ENCODE measurements at regions not wholly inside any gene's neighbourhood (a gene's known extent, or its start where the extent isn't known, plus 50 kb on each side); places are given as distances from the start of the nearest gene placed in this dataset.

DNA sequence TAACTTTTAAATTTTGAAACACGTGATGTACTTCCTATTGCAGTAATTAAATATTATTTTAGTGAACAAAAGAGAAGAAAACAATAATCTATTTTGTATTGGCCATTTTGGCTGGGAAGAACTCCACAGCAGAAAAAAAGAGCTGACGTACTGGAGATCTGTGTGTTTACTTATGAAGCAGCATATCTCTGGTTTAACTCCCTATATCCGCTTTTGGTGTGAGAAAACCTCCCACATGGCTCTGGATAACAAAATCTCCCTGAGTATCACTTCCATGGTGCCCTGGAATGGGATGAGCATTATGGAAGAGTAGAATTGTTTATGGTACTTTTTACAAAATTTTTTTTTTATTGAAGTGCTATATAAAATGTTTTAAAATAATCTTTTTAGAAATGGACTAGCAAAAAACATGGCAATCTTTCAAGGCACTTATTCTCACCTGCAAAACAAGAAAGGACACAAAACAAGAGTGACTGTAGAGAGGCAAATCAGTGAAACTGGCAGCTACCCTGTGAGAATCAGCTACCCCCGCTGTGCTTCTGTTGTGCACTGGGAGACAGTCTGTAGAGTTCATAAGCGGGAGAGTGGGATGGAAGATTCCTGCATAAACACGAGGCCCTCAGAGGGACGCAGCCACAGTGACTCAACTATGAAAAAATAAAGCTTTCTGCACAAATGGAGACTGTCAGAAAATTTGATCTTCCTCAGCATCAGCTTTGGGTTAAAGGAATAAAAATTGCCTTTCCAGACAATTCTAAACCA lies 762.2 kb upstream of the HS6ST1 start:
- no peak for TF ChIP-seq CTCF (conservative IDR thresholded peaks at IDR 0.05; ENCODE audit: low read depth, low read length)
- no peak overlapping the region for H3K4me3 ChIP-seq (ENCODE audit: low read depth, low read length)
- no peak for DNase-seq (ENCODE audit: low read depth)

- DNase-seq (ENCODE audit: low read depth) = no peak
- H3K4me3 ChIP-seq (ENCODE audit: low read depth, low read length) = no peak overlapping the region
- TF ChIP-seq CTCF (conservative IDR thresholded peaks at IDR 0.05; ENCODE audit: low read depth, low read length) = no peak
Measured at GRCh38 chr2:129085386-129085785, 766.7 kb upstream of the HS6ST1 start.

DNA sequence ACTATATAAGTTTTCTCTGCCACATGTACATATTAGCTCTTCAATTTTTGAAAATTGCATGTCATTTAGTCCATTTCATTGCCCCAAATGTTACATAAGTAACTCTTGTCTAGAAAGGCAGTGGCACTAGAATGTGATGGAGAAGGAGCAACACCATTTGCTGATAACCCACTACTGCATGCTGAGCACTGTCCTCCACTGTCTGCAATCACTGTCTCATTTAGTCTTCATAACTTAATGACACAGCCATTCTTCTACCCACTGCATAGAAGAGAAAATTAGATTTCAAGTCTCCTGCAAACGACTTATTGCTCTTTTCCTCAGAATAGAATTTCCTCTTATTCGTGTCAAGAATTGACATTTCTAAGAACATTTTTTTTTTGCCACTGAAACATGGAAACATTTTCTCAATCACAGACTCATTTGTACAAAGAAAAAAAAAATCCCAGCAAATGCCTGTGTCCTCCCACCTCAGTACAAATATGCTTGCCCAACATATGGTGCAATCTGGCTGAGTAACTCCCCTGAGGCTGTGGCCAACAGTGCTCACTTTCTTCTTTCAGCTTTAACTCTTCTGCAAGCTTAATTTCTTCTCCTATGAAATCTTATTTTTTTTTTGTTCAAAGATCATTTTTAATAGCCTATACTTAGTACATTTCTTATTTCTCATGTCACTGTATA lies 768.6 kb upstream of the HS6ST1 start:
- no peak for TF ChIP-seq CTCF (conservative IDR thresholded peaks at IDR 0.05; ENCODE audit: low read depth, low read length)
- H3K4me3 ChIP-seq (ENCODE audit: low read depth, low read length) = no peak overlapping the region
- no peak for DNase-seq (ENCODE audit: low read depth)

DNA sequence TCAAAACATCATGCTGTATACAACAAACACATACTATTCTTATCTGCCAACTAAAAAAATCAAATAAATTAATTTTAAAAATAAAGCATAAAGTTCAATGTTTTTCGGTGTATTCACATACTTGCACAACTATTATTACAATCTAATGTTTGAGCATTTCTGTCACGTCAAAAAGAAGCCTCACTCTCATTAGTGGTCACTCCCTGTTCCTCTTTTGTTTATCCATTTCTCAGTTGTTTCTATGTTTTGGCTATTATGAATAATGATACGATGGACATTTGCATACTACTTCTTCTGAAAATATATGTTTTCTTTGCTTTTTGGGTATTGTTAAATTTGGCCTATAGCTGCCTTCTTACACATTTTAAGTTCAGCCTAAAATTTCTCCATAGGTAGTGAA lies 773.0 kb upstream of the HS6ST1 start:
- no peak for TF ChIP-seq CTCF (conservative IDR thresholded peaks at IDR 0.05; ENCODE audit: low read depth, low read length)
- DNase-seq (ENCODE audit: low read depth) = no peak
- H3K4me3 ChIP-seq (ENCODE audit: low read depth, low read length) = no peak overlapping the region

DNA sequence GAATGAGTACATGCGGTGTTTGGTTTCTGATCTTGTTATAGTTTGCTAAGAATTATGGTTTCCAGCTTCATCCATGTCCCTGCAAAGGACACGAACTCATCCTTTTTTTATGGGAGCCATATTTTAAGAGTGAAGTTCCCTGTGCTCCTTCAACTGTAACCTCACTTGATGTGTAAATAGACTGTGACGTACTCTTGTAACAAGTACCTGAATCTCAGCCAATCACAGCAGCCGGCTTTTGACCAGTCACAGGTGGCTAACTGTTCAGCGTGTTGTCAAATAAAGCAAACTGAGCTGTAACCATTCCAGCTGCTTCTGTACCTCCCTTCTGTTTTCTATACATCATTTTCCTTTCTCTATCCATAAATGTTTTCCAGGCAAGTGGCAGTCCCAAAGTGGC lies 774.3 kb upstream of the HS6ST1 start:
- no peak for DNase-seq (ENCODE audit: low read depth)
- TF ChIP-seq CTCF (conservative IDR thresholded peaks at IDR 0.05; ENCODE audit: low read depth, low read length) = no peak

DNA sequence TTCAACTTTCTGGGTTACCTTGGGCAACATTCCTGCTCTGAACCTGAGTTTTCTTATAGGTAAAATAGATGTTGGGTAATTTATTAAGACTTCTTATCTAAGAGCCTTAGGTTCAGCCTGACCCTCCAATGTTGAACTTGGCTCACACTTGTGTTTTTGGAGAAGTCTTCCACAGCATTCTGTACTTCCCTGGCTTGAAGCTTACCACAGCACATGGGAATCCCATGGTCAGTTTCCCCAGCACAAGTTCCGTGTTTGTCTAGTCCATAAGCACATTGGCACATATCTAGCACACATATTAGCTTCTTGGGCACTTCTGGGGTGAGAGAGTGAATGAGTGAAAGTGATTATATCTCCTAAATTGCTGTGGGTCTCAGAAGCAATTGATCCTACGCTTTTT lies 782.5 kb upstream of the HS6ST1 start:
- no peak for TF ChIP-seq CTCF (conservative IDR thresholded peaks at IDR 0.05; ENCODE audit: low read depth, low read length)
- H3K4me3 ChIP-seq (ENCODE audit: low read depth, low read length) = no peak overlapping the region
- DNase-seq (ENCODE audit: low read depth) = no peak

More for the DNA sequence above, 774.3 kb upstream of the HS6ST1 start:
- no peak overlapping the region for H3K4me3 ChIP-seq (ENCODE audit: low read depth, low read length)
